ENCODE measurements at regions not wholly inside any gene's neighbourhood (a gene's known extent, or its start where the extent isn't known, plus 50 kb on each side); places are given as distances from the start of the nearest gene placed in this dataset.

DNA sequence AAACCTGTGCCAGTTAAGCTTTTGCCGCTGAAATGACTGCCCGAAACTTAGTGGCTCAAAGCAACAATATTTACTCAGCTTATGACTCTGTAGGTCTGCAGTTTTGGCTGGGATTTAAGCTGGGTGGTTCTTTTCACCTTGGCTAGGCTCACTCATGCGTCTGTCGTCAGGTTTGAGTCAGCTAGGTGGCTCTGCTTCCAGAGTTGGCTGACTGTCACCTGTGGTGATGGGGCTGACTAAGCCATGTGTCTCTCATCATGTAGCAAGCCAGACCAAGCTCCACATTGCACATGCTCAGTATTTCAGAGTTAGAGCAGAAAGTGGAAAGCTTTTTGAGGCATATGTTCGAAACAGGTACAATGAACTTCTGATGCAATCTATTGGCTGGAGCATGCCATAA is 354.8 kb downstream of the MEIS1 start:
- peaks cover 3% of the 10 kb centered on the region for H3K9me3 Mint-ChIP-seq (ENCODE audit: low read depth)
- no peaks in the 10 kb centered on the region for H3K27me3 Mint-ChIP-seq (ENCODE audit: low read depth)
- no peak overlapping the region for H3K27ac Mint-ChIP-seq (ENCODE audit: unreplicated experiment)
- H3K36me3 Mint-ChIP-seq (ENCODE audit: low read depth): no peaks in the 10 kb centered on the region
- no peak overlapping the region for H3K4me3 Mint-ChIP-seq (ENCODE audit: unreplicated experiment)
- DNase-seq (ENCODE audit: low spot score): no peak
- peaks cover 6% of the 10 kb centered on the region for H3K4me1 Mint-ChIP-seq (ENCODE audit: low read depth)
- no peak for TF ChIP-seq CTCF (IDR thresholded peaks at IDR 0.05)

DNA sequence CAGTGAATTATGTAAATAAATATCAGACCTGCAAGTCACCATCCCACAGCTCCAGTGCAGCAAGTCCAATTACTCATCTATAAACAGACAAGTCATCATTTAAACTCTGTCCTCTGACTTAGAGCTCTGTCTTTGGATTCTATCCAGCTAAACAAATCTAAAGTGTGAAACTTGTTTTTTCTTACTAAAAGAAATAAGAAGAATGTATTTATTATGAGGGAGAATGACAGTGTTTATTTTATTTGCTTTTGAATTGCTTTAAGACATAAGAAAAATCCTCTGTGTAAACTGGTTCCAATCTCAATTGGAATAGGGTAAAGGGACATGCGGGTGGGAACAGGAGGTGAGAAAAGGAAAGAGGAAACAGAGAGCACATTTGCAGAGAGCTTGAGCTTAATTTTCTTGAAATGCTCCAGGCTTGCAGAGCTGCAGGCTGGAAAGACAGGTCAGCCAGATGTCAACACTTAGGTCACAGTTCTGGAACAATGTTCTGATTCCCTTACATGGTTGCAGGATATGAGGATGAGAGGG is 355.8 kb downstream of the MEIS1 start:
- no peaks in the 10 kb centered on the region for H3K36me3 Mint-ChIP-seq (ENCODE audit: low read depth)
- no peak overlapping the region for H3K27ac Mint-ChIP-seq (ENCODE audit: unreplicated experiment)
- H3K4me1 Mint-ChIP-seq (ENCODE audit: low read depth): peaks cover 6% of the 10 kb centered on the region
- H3K4me3 Mint-ChIP-seq (ENCODE audit: unreplicated experiment): no peak overlapping the region
- no peak for TF ChIP-seq CTCF (IDR thresholded peaks at IDR 0.05)
- H3K27me3 Mint-ChIP-seq (ENCODE audit: low read depth): no peaks in the 10 kb centered on the region
- DNase-seq (ENCODE audit: low spot score): no peak
- peaks cover 3% of the 10 kb centered on the region for H3K9me3 Mint-ChIP-seq (ENCODE audit: low read depth)

DNA sequence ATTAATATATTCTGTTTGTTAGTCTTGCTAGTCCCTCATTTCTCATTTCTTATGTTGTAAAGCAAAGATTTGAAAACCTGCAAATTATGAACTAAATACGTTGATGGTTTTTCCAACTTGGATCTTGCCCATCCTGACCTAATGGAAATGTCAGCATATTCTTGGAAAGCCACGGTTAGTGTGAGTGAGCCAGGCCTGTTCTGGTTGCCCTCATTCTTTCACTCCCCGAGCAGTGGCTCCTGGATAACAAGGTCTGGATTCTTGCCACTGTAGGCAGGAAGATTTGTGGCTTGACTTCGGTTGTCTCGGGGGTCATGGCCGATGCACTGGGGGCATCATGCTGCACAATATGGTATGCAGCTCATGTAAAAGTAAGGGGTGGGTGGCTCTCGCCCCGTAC is 359.1 kb downstream of the MEIS1 start:
- H3K27me3 Mint-ChIP-seq (ENCODE audit: low read depth): peaks cover 2% of the 10 kb centered on the region
- peaks cover 6% of the 10 kb centered on the region for H3K4me1 Mint-ChIP-seq (ENCODE audit: low read depth)
- H3K4me3 Mint-ChIP-seq (ENCODE audit: unreplicated experiment): no peak overlapping the region
- DNase-seq (ENCODE audit: low spot score): no peak
- peaks cover 3% of the 10 kb centered on the region for H3K36me3 Mint-ChIP-seq (ENCODE audit: low read depth)
- no peak overlapping the region for H3K27ac Mint-ChIP-seq (ENCODE audit: unreplicated experiment)
- no peak for TF ChIP-seq CTCF (IDR thresholded peaks at IDR 0.05)
- peaks cover 8% of the 10 kb centered on the region for H3K9me3 Mint-ChIP-seq (ENCODE audit: low read depth)

DNA sequence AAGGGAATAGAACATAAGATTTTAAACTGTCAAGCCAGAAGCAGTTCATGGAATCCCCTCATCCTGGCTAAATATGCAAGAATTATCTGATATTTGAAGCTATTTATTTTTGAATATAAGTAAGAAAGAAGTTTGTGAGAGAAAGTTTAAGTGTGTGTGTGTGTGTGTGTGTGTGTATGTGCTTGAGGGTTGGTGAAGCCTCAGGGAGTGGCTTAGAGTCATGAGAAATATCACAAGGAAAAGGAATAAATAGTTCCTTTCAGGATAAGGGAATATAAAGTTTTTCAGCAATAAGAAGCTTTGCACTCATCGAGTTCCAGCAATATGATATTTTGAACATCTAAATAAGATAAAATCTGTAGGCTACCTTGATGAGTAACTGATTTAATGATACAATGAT is 359.6 kb downstream of the MEIS1 start:
- Mint-ChIP-seq H3K4me1 (ENCODE audit: low read depth) (peaks cover 6% of the 10 kb centered on the region), H3K27me3 (ENCODE audit: low read depth) (peaks cover 5% of the 10 kb centered on the region), H3K27ac (ENCODE audit: unreplicated experiment) (no peak overlapping the region), H3K9me3 (ENCODE audit: low read depth) (peaks cover 8% of the 10 kb centered on the region), H3K36me3 (ENCODE audit: low read depth) (peaks cover 3% of the 10 kb centered on the region), H3K4me3 (ENCODE audit: unreplicated experiment) (no peak overlapping the region)
- DNase-seq (ENCODE audit: low spot score): no peak
- TF ChIP-seq CTCF (IDR thresholded peaks at IDR 0.05): no peak

DNA sequence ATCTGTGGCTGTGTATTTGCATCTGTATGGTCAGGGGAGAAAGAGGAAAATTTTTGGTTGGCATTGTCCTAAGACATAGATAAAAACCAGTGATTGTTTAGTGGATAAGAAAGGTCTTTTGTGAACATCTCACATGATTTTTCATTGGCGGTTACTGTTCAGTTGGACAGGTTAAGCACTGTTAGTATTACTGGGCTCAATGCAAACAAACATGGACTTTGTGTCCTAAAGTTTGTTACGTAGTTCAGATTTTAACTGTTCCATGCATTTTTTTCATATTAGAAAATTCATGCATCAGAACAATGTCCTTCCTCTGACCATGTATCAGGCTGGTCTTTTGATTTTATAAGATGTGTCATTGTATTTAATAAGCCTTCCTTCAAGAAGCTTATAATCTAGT is 368.0 kb downstream of the MEIS1 start:
- DNase-seq (ENCODE audit: low spot score): no peak
- Mint-ChIP-seq H3K4me1 (ENCODE audit: low read depth) (no peaks in the 10 kb centered on the region), H3K27ac (ENCODE audit: unreplicated experiment) (no peak overlapping the region), H3K36me3 (ENCODE audit: low read depth) (no peaks in the 10 kb centered on the region), H3K27me3 (ENCODE audit: low read depth) (peaks cover 11% of the 10 kb centered on the region), H3K4me3 (ENCODE audit: unreplicated experiment) (no peak overlapping the region), H3K9me3 (ENCODE audit: low read depth) (peaks cover 2% of the 10 kb centered on the region)
- TF ChIP-seq CTCF (IDR thresholded peaks at IDR 0.05): no peak

All from chondrocyte (in vitro differentiated cells).